ENCODE measurements at regions not wholly inside any gene's neighbourhood (a gene's known extent, or its start where the extent isn't known, plus 50 kb on each side); places are given as distances from the start of the nearest gene placed in this dataset.
A peak's percentile ranks its signal among the peaks of the same experiment; 100 is the strongest.

DNA sequence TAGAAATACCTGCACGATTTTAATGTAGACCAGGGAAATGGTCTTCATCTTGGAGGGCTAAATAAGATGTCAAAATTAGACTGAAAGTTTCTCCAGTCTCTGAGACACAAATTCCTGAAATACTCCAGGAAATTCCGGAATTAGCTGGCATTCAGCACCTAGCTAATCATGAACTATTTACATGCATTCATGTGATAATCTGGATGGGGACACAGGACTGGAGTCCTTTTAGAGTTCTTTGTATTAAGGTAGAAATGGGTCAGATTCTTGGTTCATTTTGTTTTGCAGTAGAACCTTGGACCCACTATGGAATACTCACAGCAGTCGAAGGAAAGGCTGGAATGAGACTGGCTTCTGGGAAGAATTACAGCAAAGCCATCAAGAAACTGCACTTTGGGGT lies 65.3 kb upstream of the MDFIC start:
- TF ChIP-seq, protein P1, sequence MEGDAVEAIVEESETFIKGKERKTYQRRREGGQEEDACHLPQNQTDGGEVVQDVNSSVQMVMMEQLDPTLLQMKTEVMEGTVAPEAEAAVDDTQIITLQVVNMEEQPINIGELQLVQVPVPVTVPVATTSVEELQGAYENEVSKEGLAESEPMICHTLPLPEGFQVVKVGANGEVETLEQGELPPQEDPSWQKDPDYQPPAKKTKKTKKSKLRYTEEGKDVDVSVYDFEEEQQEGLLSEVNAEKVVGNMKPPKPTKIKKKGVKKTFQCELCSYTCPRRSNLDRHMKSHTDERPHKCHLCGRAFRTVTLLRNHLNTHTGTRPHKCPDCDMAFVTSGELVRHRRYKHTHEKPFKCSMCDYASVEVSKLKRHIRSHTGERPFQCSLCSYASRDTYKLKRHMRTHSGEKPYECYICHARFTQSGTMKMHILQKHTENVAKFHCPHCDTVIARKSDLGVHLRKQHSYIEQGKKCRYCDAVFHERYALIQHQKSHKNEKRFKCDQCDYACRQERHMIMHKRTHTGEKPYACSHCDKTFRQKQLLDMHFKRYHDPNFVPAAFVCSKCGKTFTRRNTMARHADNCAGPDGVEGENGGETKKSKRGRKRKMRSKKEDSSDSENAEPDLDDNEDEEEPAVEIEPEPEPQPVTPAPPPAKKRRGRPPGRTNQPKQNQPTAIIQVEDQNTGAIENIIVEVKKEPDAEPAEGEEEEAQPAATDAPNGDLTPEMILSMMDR (IDR thresholded peaks at IDR 0.05; ENCODE audit: borderline replicate concordance, control extremely low read depth, extremely low read depth, insufficient read depth, missing control alignments), result no peak
- in situ Hi-C loops (cut with MboI; ENCODE audit: low sequenced_read_pairs, unreplicated experiment), result no loop called here
- no peak for DNase-seq (ENCODE audit: low spot score)

DNA sequence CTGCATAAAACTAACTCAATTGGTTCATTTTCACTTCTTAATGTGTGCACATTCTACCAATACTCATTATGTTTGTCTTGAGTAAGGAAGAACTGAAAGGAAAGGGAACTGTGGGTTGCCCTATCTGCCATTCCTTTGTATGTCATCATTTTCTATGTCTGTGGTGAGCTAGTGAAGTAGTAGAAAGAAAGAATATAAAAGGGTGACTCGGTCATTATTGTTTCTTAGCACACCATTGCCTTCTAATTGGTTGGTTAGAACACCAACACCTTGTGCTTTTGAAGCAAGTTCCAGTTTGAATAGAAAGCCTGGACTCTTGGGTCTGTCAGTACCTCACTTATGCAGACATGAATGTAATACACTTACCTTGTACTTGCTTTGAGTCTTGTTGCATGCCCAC lies 64.3 kb upstream of the MDFIC start:
- TF ChIP-seq, protein P1 (IDR thresholded peaks at IDR 0.05; ENCODE audit: borderline replicate concordance, control extremely low read depth, extremely low read depth, insufficient read depth, missing control alignments), result no peak
- in situ Hi-C loops (cut with MboI; ENCODE audit: low sequenced_read_pairs, unreplicated experiment), result no loop called here
- DNase-seq (ENCODE audit: low spot score), result no peak

GRCh38 chr7:114859477-114859876 lies 62.4 kb upstream of the MDFIC start:
- DNase-seq (ENCODE audit: low spot score), result no peak
- in situ Hi-C loops (cut with MboI; ENCODE audit: low sequenced_read_pairs, unreplicated experiment), result no loop called here
- TF ChIP-seq, protein P1 (IDR thresholded peaks at IDR 0.05; ENCODE audit: borderline replicate concordance, control extremely low read depth, extremely low read depth, insufficient read depth, missing control alignments), result no peak

- in situ Hi-C loops (cut with MboI; ENCODE audit: low sequenced_read_pairs, unreplicated experiment), result no loop called here
- TF ChIP-seq, protein P1 (IDR thresholded peaks at IDR 0.05; ENCODE audit: borderline replicate concordance, control extremely low read depth, extremely low read depth, insufficient read depth, missing control alignments), result no peak
- no peak for DNase-seq (ENCODE audit: low spot score)
Measured at GRCh38 chr7:114860206-114860605, 61.7 kb upstream of the MDFIC start.

GRCh38 chr7:114862406-114862805 lies 59.5 kb upstream of the MDFIC start:
- in situ Hi-C loops (cut with MboI; ENCODE audit: low sequenced_read_pairs, unreplicated experiment), result no loop called here
- no peak for DNase-seq (ENCODE audit: low spot score)
- TF ChIP-seq, protein P1 (IDR thresholded peaks at IDR 0.05; ENCODE audit: borderline replicate concordance, control extremely low read depth, extremely low read depth, insufficient read depth, missing control alignments), result no peak

GRCh38 chr7:114864278-114864677 lies 57.6 kb upstream of the MDFIC start:
- in situ Hi-C loops (cut with MboI; ENCODE audit: low sequenced_read_pairs, unreplicated experiment), result no loop called here
- no peak for DNase-seq (ENCODE audit: low spot score)
- TF ChIP-seq, protein P1 (IDR thresholded peaks at IDR 0.05; ENCODE audit: borderline replicate concordance, control extremely low read depth, extremely low read depth, insufficient read depth, missing control alignments), result no peak

GRCh38 chr7:114865564-114865963 lies 56.3 kb upstream of the MDFIC start:
- in situ Hi-C loops (cut with MboI; ENCODE audit: low sequenced_read_pairs, unreplicated experiment), result no loop called here

More at GRCh38 chr7:114865564-114865963, 56.3 kb upstream of the MDFIC start:
- DNase-seq (ENCODE audit: low spot score), result peak; percentile 19
- TF ChIP-seq, protein P1 (IDR thresholded peaks at IDR 0.05; ENCODE audit: borderline replicate concordance, control extremely low read depth, extremely low read depth, insufficient read depth, missing control alignments), result peak; percentile 59
